B cell (primary cell): ENCODE measurements at regions not wholly inside any gene's neighbourhood (a gene's known extent, or its start where the extent isn't known, plus 50 kb on each side); places are given as distances from the start of the nearest gene placed in this dataset.

Experiments used
- EZH2 ChIP-seq: IDR thresholded peaks from 2 replicates; pipeline ENCODE4 v1.6.1; 2012; ENCODE audit warnings: borderline replicate concordance, low read depth, mild to moderate bottlenecking, moderate library complexity, low read length; ENCODE audit not compliant: insufficient read depth, poor library complexity, severe bottlenecking
- TF ChIP-seq, protein P1 (sequence below): fragments of 200-600 bp; IDR thresholded peaks from one replicate; pipeline ENCODE4 v1.8.0; 2022; ENCODE audit warnings: antibody characterized with exemption, mild to moderate bottlenecking

DNA sequence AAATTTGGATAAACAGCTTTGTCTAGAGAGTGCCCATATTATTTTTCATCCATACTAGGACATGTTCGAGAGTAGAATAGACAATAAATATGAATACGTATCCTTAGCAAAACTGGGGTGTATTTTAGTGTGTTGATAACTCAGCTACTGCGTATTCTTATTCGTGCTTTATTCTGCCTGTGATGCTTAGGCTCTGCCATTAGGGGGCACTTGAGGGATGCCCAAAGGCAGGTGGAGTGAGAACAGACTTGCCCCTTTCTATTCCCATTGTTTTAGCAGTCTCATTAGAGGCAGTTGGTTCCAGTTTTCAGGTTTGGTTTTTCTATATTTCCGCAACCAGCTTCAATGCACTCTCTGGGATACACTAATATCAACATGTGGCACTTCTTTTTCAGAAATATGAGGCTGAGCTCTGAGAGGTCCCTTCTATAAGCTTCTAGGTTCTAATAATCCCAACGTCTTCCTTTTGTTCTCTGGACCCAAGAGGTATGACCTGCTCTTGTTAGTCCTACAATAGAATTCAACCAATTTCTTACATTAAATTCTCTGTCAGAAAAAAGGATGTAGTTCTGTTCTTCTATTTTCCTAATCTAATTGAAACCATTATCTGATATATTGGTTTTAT is 985.7 kb upstream of the FBXO33 start:
- TF ChIP-seq, protein P1, sequence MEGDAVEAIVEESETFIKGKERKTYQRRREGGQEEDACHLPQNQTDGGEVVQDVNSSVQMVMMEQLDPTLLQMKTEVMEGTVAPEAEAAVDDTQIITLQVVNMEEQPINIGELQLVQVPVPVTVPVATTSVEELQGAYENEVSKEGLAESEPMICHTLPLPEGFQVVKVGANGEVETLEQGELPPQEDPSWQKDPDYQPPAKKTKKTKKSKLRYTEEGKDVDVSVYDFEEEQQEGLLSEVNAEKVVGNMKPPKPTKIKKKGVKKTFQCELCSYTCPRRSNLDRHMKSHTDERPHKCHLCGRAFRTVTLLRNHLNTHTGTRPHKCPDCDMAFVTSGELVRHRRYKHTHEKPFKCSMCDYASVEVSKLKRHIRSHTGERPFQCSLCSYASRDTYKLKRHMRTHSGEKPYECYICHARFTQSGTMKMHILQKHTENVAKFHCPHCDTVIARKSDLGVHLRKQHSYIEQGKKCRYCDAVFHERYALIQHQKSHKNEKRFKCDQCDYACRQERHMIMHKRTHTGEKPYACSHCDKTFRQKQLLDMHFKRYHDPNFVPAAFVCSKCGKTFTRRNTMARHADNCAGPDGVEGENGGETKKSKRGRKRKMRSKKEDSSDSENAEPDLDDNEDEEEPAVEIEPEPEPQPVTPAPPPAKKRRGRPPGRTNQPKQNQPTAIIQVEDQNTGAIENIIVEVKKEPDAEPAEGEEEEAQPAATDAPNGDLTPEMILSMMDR = no peak
- TF ChIP-seq EZH2 = no peak
